Dedifferentiated amniotic fluid mesenchymal stem cell (primary cell): ENCODE measurements at regions not wholly inside any gene's neighbourhood (a gene's known extent, or its start where the extent isn't known, plus 50 kb on each side); places are given as distances from the start of the nearest gene placed in this dataset.
"Not testable (repeated sequence)": the region's sequence is repeated elsewhere in the genome, so short reads cannot be mapped to it uniquely, and the experiment has no call there.

ENCODE experiments used
- DNase-seq: peaks from one replicate; pipeline ENCODE4 v3.0.0-alpha.2; 2016; ENCODE audit errors: extremely low spot score

DNA sequence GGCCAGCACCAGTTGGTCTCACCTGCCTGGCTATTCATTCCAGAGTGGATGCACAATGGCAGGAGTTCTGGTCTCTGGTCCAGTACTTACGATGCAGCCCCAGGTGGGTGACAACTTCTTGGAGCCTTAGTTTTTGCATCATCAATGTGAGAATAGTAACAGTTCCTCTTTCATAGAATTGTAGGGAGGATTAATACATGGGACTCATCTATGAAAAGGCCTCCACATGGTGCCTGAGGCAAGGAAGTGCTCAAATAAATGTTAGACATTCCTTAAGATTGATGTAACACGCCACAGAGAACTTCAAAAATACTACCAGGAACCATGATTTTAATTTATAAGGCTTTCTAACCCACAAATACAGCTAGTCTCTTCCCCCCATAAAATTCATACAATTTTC lies 120.1 kb upstream of the CHST15 start:
- peak; percentile 35 for DNase-seq

DNA sequence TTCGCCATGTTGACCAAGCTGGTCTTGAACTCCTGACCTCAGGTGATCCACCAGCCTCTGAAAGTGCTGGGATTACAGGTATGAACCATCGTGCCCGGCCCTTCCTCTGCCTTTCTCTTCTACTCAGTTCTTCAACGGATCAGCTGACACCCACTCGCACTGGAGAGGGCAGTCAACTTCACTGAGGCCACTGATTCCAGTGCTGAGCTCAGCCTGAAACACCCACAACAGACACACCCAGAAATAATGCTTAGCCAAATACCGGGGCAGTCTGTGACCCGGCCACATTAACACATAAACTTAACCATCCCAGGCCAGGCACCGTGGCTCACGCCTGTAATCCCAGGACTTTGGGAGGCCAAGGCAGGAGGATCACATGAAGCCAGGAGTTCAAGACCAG lies 119.3 kb upstream of the CHST15 start:
- no peak for DNase-seq

DNA sequence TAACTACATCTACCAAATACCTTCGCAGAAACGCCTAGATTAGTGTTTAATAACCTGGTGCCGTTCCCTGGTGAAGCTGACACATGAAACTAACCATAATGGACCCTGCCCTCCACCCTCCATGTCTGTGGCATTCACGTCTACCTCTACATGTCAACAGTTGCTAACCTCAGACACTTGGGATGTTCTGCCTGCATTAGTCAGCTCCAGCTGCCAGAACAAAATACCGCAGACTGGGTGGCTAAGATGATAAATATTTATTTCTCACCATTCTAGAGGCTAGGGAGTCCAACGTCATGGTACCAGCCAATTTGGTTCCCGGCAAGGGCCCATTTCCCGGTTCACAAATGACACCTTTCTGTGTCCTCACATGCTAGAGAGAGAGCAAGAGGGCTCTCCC lies 118.5 kb upstream of the CHST15 start:
- DNase-seq = no peak

DNA sequence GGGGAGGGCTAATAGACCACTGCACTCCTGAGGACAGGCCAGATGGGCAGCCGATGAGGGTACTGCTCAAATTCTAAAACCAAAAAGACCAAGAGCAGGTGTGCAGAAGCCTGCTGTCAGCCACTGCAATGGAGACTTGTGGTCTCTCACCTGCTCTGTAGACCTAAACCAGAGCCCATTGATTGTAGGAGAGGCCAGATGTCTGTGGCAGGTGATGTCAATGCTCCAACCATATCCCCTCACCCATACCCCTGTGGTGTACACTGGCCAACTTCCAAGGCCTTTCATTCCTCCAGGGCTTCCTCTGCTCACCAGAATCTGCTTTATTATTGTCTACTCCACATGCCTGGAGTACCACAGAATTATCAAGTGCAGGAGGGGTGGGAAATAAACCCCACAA lies 116.9 kb upstream of the CHST15 start:
- no peak for DNase-seq

DNA sequence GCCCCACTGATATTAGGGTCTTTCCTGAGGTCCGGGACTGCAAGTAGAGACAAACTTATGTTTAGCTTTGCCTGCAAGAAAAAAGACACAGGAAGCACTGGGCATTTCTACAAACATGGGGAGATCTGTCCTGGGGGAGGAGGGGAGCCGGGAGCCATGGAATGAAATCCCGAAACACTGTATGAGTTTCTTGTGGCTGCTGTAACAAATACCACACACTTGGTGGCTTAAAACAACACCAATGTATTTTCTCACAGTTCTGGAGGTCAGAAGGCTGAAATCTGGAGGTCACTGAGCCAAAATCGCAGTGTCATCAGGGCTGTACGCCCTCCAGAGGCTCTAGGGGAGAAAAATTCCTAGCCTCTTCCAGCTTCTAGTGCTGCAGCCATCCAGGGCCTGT lies 114.0 kb upstream of the CHST15 start:
- no peak for DNase-seq

DNA sequence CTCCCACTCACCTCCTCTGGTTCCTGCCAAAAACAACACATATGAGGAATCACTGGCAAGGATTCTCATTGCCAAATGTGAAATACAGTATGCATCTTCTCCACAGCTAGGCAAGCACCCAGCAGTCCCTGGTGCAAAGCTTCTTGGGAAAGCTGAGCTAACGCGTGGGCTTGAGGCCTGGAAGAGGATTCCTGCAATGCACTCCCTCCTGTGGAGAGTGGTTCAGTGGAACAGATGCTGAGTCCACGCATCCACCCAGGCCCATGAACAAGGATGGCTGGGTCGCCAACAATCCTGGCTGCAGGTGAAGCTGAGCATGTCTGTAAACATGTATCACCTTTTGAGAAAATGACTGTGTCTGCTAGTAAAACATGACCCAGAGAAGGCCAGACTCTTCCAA lies 113.2 kb upstream of the CHST15 start:
- no peak for DNase-seq

DNA sequence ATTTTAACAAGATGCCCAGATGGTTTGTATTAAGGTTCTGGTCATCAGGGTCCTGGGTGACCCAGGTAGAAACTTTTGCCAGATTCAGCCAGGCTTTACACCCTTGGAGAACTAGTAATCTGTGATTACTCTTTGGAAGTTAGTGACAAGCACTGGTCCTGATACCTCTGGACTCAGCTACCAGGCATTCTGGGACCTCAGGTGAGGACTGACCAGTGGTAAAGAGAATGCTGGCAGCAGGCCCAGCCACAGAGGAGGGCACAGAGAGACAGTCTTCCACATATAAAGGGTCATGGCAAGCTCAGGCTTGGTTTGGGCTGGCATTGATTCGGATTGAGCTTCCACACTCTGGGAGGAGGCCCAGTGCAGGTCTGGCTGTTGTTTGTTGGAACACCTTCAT lies 112.0 kb upstream of the CHST15 start:
- no peak for DNase-seq

DNA sequence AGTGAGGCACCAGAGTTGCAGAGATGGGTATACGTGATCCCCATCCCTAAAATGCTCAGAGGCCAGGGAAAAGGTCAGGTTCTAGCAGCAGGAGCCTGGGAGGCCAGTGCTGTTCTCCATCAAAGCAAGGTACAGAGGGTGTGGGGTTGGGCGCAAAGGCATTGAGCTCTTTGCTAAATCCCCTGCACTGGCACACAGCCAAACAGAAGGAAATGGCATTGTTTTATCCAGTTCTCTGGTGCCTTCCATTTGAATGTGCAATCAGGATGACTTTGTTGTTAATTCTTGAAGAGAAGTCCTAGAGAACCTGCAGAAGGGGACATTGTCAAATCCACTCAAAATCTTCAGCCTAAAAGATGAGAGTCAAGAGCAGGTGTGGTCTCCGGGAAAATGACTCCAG lies 111.3 kb upstream of the CHST15 start:
- DNase-seq = no peak

DNA sequence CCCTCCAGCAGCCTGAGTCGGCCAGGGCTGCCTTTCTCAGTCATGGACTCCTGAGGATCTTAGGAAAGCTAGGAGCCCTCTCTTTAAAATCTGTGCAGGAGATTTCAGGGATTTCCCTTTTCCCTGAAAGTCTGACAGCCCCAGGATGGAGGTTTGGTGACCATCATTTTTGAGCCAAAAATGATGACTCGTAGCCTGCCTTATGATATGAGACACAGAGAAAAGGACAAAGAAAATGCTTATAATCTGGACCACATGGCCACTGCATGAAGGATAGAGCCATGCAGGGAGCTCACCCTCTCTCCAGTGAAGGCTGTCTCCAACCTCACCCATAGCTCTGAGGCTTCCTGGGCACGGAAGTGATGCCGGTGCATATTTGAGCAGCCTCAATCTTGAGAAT lies 106.6 kb upstream of the CHST15 start:
- DNase-seq = peak; percentile 35

DNA sequence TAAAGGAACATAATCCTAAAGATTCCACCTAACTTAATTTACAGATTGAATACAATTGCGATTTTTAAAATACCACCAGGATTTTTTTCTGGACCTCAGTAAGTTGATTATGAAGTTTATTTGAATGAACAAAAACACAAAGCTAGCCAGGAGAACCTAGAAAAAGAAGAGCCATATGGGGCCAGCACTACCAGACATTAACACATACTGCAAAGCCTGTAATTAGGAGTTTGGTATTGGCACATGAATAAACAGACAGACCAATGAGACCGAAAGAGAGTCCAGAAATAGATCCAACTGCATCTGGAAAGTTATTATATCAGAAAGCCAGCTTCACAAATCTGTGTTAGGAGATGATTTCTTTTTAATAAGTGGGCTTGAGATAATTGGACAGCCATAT lies 105.5 kb upstream of the CHST15 start:
- DNase-seq = no peak

DNA sequence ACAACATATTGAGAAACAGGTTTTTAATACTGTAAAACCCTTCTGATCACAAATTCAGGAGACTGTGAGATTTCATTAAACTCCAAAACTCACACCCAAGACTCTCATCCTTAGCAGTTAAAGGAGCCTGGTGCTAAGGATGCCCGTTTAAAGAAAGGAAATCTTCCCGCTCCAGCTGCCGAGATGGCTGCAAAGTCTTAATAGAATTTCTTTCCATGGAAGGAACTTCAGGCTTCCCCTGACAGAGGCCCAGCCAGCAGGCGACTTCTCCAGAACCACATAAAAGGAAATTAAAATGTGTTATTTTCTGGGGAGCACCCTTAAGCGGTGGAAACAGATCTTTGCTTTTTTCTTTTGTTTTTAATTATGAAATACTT lies 104.7 kb upstream of the CHST15 start:
- no peak for DNase-seq

DNA sequence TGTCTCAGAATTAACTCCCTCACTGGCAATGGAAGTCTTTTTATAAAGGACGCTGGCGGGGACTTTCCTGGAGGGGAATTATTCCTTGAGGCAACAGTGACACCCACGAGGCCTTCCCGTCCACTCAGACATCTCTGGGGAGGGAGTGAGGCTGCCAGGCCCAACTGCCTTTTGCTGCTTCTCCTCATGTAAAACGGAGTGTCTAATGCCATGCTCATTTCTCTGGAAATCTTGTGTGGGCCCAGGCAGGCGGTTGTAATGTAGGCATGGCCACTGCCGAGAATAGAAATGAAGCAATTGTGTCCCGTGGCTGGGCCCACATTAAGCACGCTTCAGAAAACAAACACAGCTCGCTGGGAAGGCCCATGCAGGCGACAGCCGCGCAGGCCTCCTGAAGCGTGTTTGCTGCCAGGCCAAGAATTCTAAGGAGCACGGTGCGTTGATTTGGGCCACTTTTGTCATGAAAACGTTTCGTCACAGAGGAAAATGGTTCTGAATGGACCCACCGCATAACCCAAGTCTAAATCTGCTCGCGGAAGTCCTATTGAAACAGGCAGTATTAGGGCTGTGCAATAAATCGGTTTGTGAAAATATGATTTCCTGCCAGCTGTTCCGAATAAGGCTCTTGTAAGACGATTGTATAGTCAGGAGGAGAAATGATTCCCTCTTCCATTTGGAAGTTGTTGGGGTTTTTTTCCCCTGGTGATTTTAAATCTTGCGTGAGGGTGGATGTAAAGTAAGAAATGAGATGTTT lies 104.2 kb upstream of the CHST15 start:
- no peak for DNase-seq

DNA sequence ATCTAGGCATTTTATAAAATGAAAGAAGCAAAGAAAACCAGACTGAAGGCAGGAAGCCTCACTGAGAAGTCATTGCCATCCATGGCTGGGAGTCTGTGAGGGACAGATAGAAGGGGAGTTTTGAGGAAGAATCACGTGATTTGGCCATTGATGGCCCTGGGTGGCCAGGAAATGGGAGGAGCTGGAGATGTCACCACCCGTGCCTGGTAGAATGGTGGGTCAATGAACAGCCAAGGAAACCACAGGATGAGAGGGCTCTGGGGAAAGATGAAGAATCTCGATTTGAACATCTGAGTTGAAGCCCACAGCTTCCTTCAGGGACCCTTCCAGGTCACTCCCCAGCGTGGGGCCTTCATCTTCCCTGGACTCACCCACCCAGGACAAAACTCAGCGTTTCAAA lies 103.3 kb upstream of the CHST15 start:
- no peak for DNase-seq

DNA sequence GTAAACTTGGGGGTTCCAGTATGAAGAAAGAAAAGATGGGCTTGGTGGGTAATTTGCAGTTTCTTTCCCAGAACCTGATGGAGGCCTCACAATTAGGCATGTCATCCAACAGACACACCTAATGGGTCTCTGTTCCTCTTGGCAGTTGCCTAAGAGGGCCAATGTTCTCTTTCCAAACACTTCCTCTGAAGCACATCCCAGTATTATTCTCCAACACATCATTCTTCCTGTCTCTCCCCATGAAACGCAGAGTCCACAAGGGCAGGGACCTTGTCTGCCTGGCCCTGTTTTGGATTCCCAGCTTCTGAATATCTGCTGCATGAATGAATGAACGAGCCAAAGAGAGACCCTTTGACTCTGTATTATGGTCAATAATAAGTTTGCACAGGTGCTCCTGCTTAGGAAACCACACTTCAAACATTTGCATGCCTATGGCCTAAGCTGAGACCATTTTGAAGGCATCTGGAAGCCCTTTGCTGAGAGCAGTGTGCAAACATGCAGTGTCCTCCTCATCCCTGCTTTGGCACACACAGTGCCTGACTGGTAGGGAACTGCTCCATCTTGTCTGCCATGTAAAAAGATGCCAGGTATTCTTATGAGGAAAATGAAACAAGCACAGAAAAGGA lies 100.9 kb upstream of the CHST15 start:
- no peak for DNase-seq

DNA sequence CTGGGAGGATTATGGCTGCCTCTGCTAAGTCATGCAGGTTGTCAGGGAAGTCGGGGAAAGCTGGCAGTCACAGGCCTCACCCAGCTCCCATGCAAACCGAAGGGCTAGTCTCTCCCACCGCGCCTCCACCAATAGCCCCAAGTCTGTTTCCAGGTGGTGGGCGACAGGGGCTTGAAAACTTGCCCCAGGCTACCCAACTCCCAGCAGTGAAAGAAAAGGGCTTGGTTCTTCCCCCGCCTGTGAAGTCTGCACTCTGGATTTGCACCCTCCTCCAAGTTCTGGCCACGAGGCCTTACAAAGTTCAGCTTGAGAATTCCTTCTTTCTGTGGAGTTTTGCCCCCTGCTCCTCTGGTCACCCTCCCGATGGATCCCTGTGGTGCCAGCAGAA lies 99.9 kb upstream of the CHST15 start:
- no peak for DNase-seq

DNA sequence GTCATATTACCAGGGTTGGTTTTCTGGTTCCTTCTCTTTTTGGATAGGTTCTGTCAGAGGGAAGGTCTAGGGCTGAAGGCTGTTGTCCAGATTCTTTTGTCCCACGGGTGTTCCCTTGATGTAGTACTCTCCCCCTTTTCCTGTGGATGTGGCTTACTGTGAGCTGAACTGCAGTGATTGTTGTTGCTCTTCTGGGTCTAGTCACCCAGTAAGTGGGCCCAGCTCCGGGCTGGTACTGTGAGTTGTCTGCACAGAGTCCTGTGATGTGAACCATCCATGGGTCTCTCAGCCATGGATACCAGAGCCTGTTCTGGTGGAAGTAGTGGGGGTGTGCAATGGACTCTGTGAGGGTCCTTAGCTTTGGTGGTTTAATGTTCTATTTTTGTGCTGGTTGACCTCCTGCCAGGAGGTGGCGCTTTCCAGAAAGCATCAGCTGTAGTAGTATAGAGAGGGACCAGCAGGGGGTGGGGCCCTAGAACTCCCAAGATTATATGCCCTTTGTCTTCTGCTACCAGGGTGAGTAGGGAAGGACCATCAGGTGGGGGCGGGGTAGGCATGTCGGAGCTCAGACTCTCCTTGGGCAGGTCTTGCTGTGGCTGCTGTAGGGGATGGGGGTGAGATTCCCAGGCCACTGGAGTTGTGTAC lies 99.4 kb upstream of the CHST15 start:
- DNase-seq = not testable (repeated sequence)

DNA sequence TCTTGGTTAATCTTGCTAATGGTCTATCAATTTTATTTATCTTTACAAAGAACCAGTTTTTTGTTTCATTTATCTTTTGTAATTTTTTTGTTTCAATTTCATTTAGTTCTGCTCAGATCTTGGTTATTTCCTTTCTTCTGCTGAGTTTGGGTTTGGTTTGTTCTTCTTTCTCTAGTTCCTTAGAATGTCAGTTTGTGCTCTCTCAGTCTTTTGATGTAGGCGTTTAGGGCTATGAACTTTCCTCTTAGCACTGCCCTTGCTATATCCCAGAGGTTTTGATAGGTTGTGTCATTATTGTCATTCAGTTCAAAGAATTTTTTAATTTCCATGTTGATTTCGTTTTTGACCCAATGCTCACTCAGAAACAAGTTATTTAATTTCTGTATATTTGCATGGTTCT lies 97.1 kb upstream of the CHST15 start:
- DNase-seq = not testable (repeated sequence)

DNA sequence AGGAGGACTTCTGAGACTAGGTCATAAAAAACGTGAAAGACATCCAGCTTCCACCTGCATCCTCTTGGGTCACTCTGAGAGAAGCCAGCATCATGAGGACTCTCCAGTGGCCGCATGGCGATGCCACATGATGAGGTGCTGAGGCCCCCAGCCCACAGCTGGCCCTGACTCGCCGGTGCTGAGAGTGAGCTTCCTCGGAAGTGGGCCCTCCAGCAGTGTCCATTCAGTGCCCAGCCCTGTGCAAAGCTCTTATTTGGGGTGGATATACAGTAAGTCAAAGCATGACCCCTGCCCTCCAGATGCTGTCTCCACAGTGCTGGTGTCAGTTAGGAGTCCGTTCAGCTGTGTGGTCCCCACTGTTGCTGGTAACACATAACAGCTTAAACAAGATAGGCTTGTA lies 93.6 kb upstream of the CHST15 start:
- DNase-seq = no peak

DNA sequence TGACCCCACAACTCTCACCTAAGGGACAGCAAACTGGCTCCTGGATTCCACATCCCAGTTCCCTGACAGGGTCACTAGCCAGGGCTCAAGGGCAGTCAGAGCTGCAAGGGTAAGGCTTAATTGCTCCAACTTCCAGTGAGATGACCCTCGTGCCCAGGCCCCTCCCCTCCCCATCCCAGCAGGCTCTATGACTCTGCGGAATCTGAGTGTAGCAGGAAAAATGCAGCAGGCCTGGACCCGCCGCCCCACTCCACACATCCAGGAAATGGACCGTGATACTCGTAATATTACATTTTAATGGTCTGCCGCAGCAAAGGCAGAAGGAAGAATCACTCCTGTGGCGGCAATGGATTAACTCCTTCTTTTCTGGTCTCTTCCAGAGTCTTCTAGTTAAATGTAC lies 91.7 kb upstream of the CHST15 start:
- DNase-seq = no peak

DNA sequence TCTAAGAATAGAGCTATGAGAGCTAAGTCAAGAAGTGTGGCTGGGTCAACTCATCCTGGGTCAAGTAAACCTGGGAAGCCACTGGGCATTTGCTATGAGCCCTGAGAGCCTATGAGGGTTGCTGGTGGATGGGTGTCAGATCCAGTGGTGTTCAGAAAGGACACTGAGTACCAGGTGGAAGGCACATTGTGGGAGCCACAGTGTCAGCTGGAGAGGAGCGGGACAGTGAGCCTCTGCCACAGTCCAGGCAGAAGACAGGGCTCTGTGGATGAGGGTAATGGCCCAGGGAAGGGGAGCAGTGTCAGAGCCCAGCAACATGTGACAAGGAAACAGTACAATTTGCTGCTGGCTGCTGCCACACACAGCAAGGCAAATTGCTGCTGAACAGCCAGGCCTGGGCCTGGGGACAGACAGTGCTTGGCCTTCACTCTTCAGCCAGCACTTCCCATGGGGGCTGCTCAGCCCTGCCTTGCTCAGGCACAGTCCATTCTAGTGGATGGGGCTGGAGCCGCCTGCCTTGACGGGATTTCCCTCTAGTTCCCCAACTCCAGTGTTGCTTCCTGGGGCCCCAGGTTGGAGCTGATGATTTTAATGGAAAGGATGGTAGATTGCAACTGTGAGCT lies 90.9 kb upstream of the CHST15 start:
- DNase-seq = no peak

DNA sequence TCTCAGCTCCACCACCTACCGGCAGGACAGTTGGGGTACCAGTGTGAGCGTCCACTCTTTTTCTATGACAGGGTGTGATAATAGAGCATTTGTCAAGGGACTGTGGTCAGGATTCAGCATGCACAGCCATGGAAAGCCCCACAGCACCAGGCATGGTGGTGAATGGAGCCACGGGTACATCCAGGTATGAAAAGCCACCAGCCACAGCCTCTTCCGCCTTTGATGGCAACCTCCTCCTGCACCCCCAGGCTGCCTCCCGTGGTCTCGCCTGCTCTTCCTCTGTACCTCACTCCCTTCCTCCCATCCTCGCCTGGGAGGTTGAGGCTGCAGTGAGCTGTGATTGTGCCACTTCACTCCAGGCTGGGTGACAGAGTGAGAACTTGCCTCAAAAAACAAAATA lies 90.2 kb upstream of the CHST15 start:
- DNase-seq = no peak

DNA sequence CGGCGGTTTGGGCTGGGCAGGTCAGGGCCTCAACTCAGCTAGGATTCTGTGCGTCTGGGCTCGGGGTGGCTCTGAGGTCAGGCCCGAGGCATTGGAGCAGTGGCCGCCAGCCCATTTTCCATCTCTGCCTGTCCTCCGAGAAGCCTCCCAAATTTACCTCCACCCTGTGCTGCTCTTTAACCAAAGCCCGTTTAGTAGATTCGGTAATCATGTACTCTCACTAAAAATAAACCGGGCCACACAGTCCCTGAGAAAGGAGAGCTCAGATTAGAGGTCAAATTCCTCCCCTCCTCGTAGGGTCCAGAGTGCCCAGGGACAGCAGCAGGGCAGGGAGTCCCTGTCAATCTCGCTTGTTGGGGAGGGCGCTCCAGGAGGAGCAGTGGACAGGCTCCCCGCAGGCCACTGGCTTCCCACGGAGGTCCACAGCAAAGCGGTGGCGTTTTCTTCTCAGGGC lies 88.7 kb upstream of the CHST15 start:
- no peak for DNase-seq

DNA sequence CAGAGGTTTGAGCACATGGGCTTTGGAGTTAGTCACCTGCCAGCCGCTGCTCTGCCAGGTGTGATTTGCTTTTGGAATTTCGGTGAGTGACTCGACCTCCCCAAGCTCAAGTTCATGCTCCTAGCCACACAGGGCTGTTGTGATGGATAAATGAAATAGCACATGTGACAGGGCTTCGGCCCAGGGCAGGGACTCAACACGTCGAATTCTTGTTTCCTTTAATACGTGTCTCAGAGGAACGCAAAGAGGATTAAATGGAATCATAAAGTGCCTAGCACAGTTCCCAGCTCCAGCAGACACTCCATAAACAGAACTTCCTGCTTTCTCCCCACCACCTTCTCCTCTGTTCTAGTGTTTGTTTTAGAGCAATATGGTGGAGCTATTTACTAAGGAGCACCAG lies 88.3 kb upstream of the CHST15 start:
- no peak for DNase-seq
